Breast epithelium (tissue), 3 donors: ENCODE measurements at regions not wholly inside any gene's neighbourhood (a gene's known extent, or its start where the extent isn't known, plus 50 kb on each side); places are given as distances from the start of the nearest gene placed in this dataset.

Experiments used
- POLR2A ChIP-seq: fragments of 450-650 bp; IDR thresholded peaks from one replicate; pipeline ENCODE4 v1.6.1; 2016; ENCODE audit warnings: antibody characterized with exemption, mild to moderate bottlenecking, moderate library complexity
- POLR2AphosphoS5 ChIP-seq, 3 donors: sonication (generic); formaldehyde crosslinking; IDR thresholded peaks; one replicate each; pipeline ENCODE4 v1.6.1; 2017; ENCODE audit warnings: antibody characterized with exemption in 3 of 3

GRCh38 chr1:47550929-47551328, 113.1 kb downstream of the FOXD2 start:
- TF ChIP-seq POLR2A (no peak), POLR2AphosphoS5 (IDR thresholded peaks at IDR 0.05) (no peak)
